Small intestine (tissue), 7 donors: ENCODE measurements at regions not wholly inside any gene's neighbourhood (a gene's known extent, or its start where the extent isn't known, plus 50 kb on each side); places are given as distances from the start of the nearest gene placed in this dataset.

Source experiments
- DNase-seq, 2 donors: peaks; one replicate each; pipeline versions ENCODE4 v3.0.0 to v3.0.0-alpha.2; 2013
- FAIRE-seq: peaks from 2 replicates; lab custom pipeline; 2012; peaks lifted over from hg19 to GRCh38; lab: Jason Lieb, UNC
- H3K27ac ChIP-seq, 3 donors: one replicate each; pipeline ENCODE4 v1.5.1; 2013; ENCODE audit warnings: low read length in 2 of 3, mild to moderate bottlenecking in 2 of 3, control low read depth in 1 of 3, inconsistent platforms in 1 of 3, low read depth in 1 of 3, moderate library complexity in 1 of 3
- H3K27me3 ChIP-seq, 3 donors: one replicate each; pipeline ENCODE4 v1.6.1; 2013; ENCODE audit warnings: low read length in 3 of 3, inconsistent platforms in 1 of 3; ENCODE audit not compliant: control insufficient read depth in 3 of 3, insufficient read depth in 3 of 3
- H3K36me3 ChIP-seq, 3 donors: one replicate each; pipeline ENCODE4 v1.6.1; 2013; ENCODE audit warnings: low read length in 3 of 3, inconsistent platforms in 1 of 3, low read depth in 1 of 3, mild to moderate bottlenecking in 1 of 3, moderate library complexity in 1 of 3; ENCODE audit not compliant: control insufficient read depth in 3 of 3, insufficient read depth in 2 of 3
- H3K4me1 ChIP-seq, 3 donors: one replicate each; pipeline ENCODE4 v1.6.1; 2013; ENCODE audit warnings: low read length in 2 of 3, inconsistent platforms in 1 of 3, low read depth in 1 of 3, mild to moderate bottlenecking in 1 of 3, moderate library complexity in 1 of 3; ENCODE audit not compliant: control insufficient read depth in 3 of 3, insufficient read depth in 2 of 3
- H3K4me3 ChIP-seq, 3 donors: one replicate each; pipeline ENCODE4 v1.5.1; 2013; ENCODE audit warnings: low read length in 3 of 3, control low read depth in 1 of 3, inconsistent platforms in 1 of 3, low read depth in 1 of 3, mild to moderate bottlenecking in 1 of 3, moderate library complexity in 1 of 3
- H3K9me3 ChIP-seq, 2 donors: one replicate each; pipeline ENCODE4 v1.6.1; 2013; ENCODE audit warnings: low read depth in 1 of 2, low read length in 1 of 2; ENCODE audit not compliant: control insufficient read depth in 2 of 2, insufficient read depth in 1 of 2
- WGBS, 3 donors: extraction: QIAGEN DNeasy Blood & Tissue Kit; methylation state at CpG; one replicate each; pipeline ENCODE4 v1.1.7; 2013; 5-methylcytosine and 5-hydroxymethylcytosine counted together
- donor health status: healthy with polysubstance abuse.
- donor health status: control.
- donor health status: control.
- donor health status: Bipolar disorder and iron deficiency.
- donor health status: healthy.

- Histone ChIP-seq H3K27ac (no peak overlapping the region), H3K9me3 (no peaks in the 10 kb centered on the region), H3K27me3 (peaks cover 0 to 1% (median 0%) of the 10 kb centered on the region in 3 donors), H3K36me3 (no peaks in the 10 kb centered on the region), H3K4me1 (no peaks in the 10 kb centered on the region), H3K4me3 (no peak overlapping the region)
- FAIRE-seq (no peak), DNase-seq (no peak)
- WGBS, 3 donors: 75 to 84% (median 81%) methylated on average over 2 of the region's 2 CpGs
Observed at GRCh38 chr2:45244928-45245327, 235.7 kb upstream of the SIX2 start.

- WGBS, 3 donors: 49 to 59% (median 54%) methylated on average over 6 of the region's 6 CpGs
- Histone ChIP-seq H3K4me1 (peaks cover 0 to 8% (median 0%) of the 10 kb centered on the region in 3 donors), H3K9me3 (no peaks in the 10 kb centered on the region), H3K27me3 (no peaks in the 10 kb centered on the region), H3K27ac (no peak overlapping the region), H3K36me3 (no peaks in the 10 kb centered on the region), H3K4me3 (no peak overlapping the region)
- FAIRE-seq (no peak), DNase-seq (peak in 1 of 2 donors; percentile 41)
Observed at GRCh38 chr2:45242161-45242741, 233.0 kb upstream of the SIX2 start.

GRCh38 chr2:45241061-45241561 lies 231.9 kb upstream of the SIX2 start:
- 54 to 70% (median 66%) methylated on average over 3 of the region's 3 CpGs for WGBS, 3 donors

GRCh38 chr2:45237850-45238542 lies 228.7 kb upstream of the SIX2 start:
- FAIRE-seq (no peak), DNase-seq (peak; percentile 17 to 71)
- H3K4me3 ChIP-seq: no peak overlapping the region
- WGBS, 3 donors: 45 to 64% (median 54%) methylated on average over 6 of the region's 6 CpGs
- H3K27me3 ChIP-seq: no peaks in the 10 kb centered on the region
- peaks cover 0 to 8% (median 0%) of the 10 kb centered on the region in 3 donors for H3K4me1 ChIP-seq
- H3K9me3 ChIP-seq: no peaks in the 10 kb centered on the region
- peak overlapping the region in 1 of 3 donors; percentile 27 for H3K27ac ChIP-seq
- H3K36me3 ChIP-seq: no peaks in the 10 kb centered on the region

More at GRCh38 chr2:45241061-45241561, 231.9 kb upstream of the SIX2 start:
- H3K27me3 ChIP-seq: no peaks in the 10 kb centered on the region
- H3K4me1 ChIP-seq: peaks cover 0 to 8% (median 0%) of the 10 kb centered on the region in 3 donors
- H3K27ac ChIP-seq: no peak overlapping the region
- DNase-seq (no peak), FAIRE-seq (no peak)
- no peaks in the 10 kb centered on the region for H3K9me3 ChIP-seq
- H3K36me3 ChIP-seq: no peaks in the 10 kb centered on the region
- no peak overlapping the region for H3K4me3 ChIP-seq

- Histone ChIP-seq H3K36me3 (no peaks in the 10 kb centered on the region), H3K27me3 (no peaks in the 10 kb centered on the region), H3K9me3 (no peaks in the 10 kb centered on the region), H3K4me3 (no peak overlapping the region), H3K4me1 (peaks cover 0 to 8% (median 0%) of the 10 kb centered on the region in 3 donors), H3K27ac (no peak overlapping the region)
- WGBS, 3 donors: 53 to 86% (median 65%) methylated on average over 9 of the region's 9 CpGs
- FAIRE-seq (no peak), DNase-seq (no peak)
Observed at GRCh38 chr2:45237128-45237527, 227.9 kb upstream of the SIX2 start.

GRCh38 chr2:45236268-45236667 lies 227.0 kb upstream of the SIX2 start:
- Histone ChIP-seq H3K27ac (no peak overlapping the region), H3K9me3 (no peaks in the 10 kb centered on the region), H3K36me3 (no peaks in the 10 kb centered on the region), H3K4me1 (peaks cover 0 to 8% (median 0%) of the 10 kb centered on the region in 3 donors), H3K4me3 (no peak overlapping the region), H3K27me3 (no peaks in the 10 kb centered on the region)
- WGBS, 3 donors: 72 to 85% (median 80%) methylated on average over 2 of the region's 2 CpGs
- FAIRE-seq: no peak
- DNase-seq: no peak

- WGBS, 3 donors: 85 to 96% (median 92%) methylated on average over 3 of the region's 3 CpGs
- no peaks in the 10 kb centered on the region for H3K36me3 ChIP-seq
- DNase-seq: no peak
- no peak for FAIRE-seq
- H3K9me3 ChIP-seq: no peaks in the 10 kb centered on the region
- peaks cover 0 to 5% (median 0%) of the 10 kb centered on the region in 3 donors for H3K4me1 ChIP-seq
- no peak overlapping the region for H3K4me3 ChIP-seq
- peaks cover 0 to 2% (median 0%) of the 10 kb centered on the region in 3 donors for H3K27me3 ChIP-seq
- H3K27ac ChIP-seq: no peak overlapping the region
Observed at GRCh38 chr2:45233301-45233700, 224.0 kb upstream of the SIX2 start.

- Histone ChIP-seq H3K27ac (no peak overlapping the region), H3K4me1 (peaks cover 0 to 3% (median 0%) of the 10 kb centered on the region in 3 donors), H3K9me3 (peaks cover 0 to under 1% of the 10 kb centered on the region in 2 donors), H3K4me3 (no peak overlapping the region), H3K27me3 (peaks cover 0 to 2% (median 0%) of the 10 kb centered on the region in 3 donors), H3K36me3 (no peaks in the 10 kb centered on the region)
- FAIRE-seq: no peak
- DNase-seq: no peak
- WGBS, 3 donors: 71 to 95% (median 84%) methylated on average over 1 of the region's 1 CpG
Observed at GRCh38 chr2:45232818-45233217, 223.6 kb upstream of the SIX2 start.
